OCI-LY3 (cell line): ENCODE measurements at regions not wholly inside any gene's neighbourhood (a gene's known extent, or its start where the extent isn't known, plus 50 kb on each side); places are given as distances from the start of the nearest gene placed in this dataset.

Experiments
- H2AFZ ChIP-seq: fragments of 200-600, 300-600 bp; shearing (Covaris generic); 2 replicates; pipeline ENCODE4 v1.6.0; 2014; ENCODE audit warnings: antibody characterized with exemption, low read depth, low read length
- H3K27ac ChIP-seq: fragments of 200-600, 300-600 bp; sonication (generic); 2 replicates; pipeline ENCODE4 v1.5.1; 2014; ENCODE audit warnings: mild to moderate bottlenecking, low read length, moderate library complexity, mixed read lengths
- H3K27me3 ChIP-seq: fragments of 200-600, 300-600 bp; sonication (generic); 2 replicates; pipeline ENCODE4 v1.6.1; 2014; ENCODE audit warnings: low read depth, low read length, mixed read lengths
- H3K36me3 ChIP-seq: fragments of 200-600, 300-600 bp; sonication (generic); replicated peaks from 2 replicates; pipeline ENCODE3; 2014; ENCODE audit warnings: low read depth, low read length, mixed read lengths
- H3K4me1 ChIP-seq: fragments of 300-600, 200-600 bp; sonication (generic); 2 replicates; pipeline ENCODE4 v1.6.1; 2014; ENCODE audit warnings: low read length, mixed read lengths
- H3K4me2 ChIP-seq: fragments of 200-600, 300-600 bp; sonication (generic); 2 replicates; pipeline ENCODE4 v1.6.1; 2014; ENCODE audit warnings: low read length, mixed read lengths
- H3K4me3 ChIP-seq: fragments of 300-600, 200-600 bp; sonication (generic); 2 replicates; pipeline ENCODE4 v1.5.1; 2014; ENCODE audit warnings: antibody characterized with exemption, mild to moderate bottlenecking, low read length, moderate library complexity
- H3K79me2 ChIP-seq: fragments of 300-600, 200-600 bp; shearing (Covaris generic); 2 replicates; pipeline ENCODE4 v1.6.1; 2014; ENCODE audit warnings: mild to moderate bottlenecking, low read length, mixed read lengths
- H3K9ac ChIP-seq: fragments of 300-600, 200-600 bp; shearing (Covaris generic); 2 replicates; pipeline ENCODE4 v1.6.0; 2014; ENCODE audit warnings: mild to moderate bottlenecking, low read length, moderate library complexity
- H3K9me3 ChIP-seq: fragments of 200-600, 300-600 bp; shearing (Covaris generic); 2 replicates; pipeline ENCODE4 v1.6.1; 2014; ENCODE audit warnings: low read length, mixed read lengths; ENCODE audit not compliant: insufficient read depth
- H4K20me1 ChIP-seq: fragments of 200-600, 300-600 bp; sonication (generic); 2 replicates; pipeline ENCODE4 v1.6.1; 2016; ENCODE audit warnings: low read length, mixed read lengths; ENCODE audit not compliant: insufficient read depth
- CTCF ChIP-seq: fragments of 200-600, 300-600 bp; sonication (generic); IDR thresholded peaks from 2 replicates; pipeline ENCODE4 v1.5.1; 2014; ENCODE audit warnings: antibody characterized with exemption, low read length, low read depth
- EZH2phosphoT487 ChIP-seq: fragments of 200-600 bp; shearing (Covaris generic); IDR thresholded peaks from 2 replicates; pipeline ENCODE4 v1.6.1; 2018; ENCODE audit warnings: antibody characterized with exemption, mixed run types, low read depth

GRCh38 chrX:40395102-40395501 lies 185.7 kb upstream of the ATP6AP2 start:
- no peak overlapping the region for H3K4me3 ChIP-seq

GRCh38 chrX:40394302-40394701 lies 186.5 kb upstream of the ATP6AP2 start:
- no peak overlapping the region for H2AFZ ChIP-seq
- peaks cover 5% of the 10 kb centered on the region; the same call in 1 of the 2 replicates for H3K4me1 ChIP-seq
- TF ChIP-seq CTCF (no peak), EZH2phosphoT487 (no peak)
- H3K36me3 ChIP-seq = no peaks in the 10 kb centered on the region
- H4K20me1 ChIP-seq = no peaks in the 10 kb centered on the region
- H3K27me3 ChIP-seq = no peaks in the 10 kb centered on the region
- H3K27ac ChIP-seq = no peak overlapping the region
- H3K79me2 ChIP-seq = no peaks in the 10 kb centered on the region
- no peak overlapping the region for H3K4me3 ChIP-seq
- no peak overlapping the region for H3K4me2 ChIP-seq
- H3K9ac ChIP-seq = no peak overlapping the region
- no peaks in the 10 kb centered on the region for H3K9me3 ChIP-seq

More at GRCh38 chrX:40395102-40395501, 185.7 kb upstream of the ATP6AP2 start:
- no peaks in the 10 kb centered on the region for H3K27me3 ChIP-seq
- no peaks in the 10 kb centered on the region for H4K20me1 ChIP-seq
- no peak overlapping the region for H2AFZ ChIP-seq
- peaks cover 5% of the 10 kb centered on the region; the same call in 1 of the 2 replicates for H3K4me1 ChIP-seq
- no peak overlapping the region for H3K4me2 ChIP-seq
- H3K27ac ChIP-seq = no peak overlapping the region
- no peaks in the 10 kb centered on the region for H3K36me3 ChIP-seq
- TF ChIP-seq EZH2phosphoT487 = no peak
- TF ChIP-seq CTCF = no peak
- no peak overlapping the region for H3K9ac ChIP-seq
- no peaks in the 10 kb centered on the region for H3K9me3 ChIP-seq
- no peaks in the 10 kb centered on the region for H3K79me2 ChIP-seq

DNA sequence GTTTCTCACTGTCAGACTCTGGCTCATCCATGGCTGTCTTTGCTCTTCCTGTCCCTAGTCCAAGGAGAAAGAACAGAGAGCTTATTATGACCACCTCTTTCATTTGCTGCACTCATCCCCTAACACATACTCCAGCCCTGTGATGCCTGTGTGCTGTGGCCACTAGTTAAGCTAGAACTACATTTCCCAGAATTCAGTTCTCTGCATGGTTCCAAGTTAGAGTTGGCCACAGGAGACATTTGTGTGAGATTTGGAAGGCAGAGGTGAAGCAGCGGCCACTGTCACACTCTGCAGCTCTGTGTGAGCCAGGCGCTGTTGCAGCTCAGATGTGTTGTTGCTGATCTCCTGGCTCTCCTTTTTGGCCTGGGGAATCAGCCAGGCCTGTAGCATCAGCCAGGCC lies 188.2 kb upstream of the ATP6AP2 start:
- H4K20me1 ChIP-seq = no peaks in the 10 kb centered on the region
- H2AFZ ChIP-seq = no peak overlapping the region
- no peak overlapping the region for H3K4me2 ChIP-seq
- H3K4me1 ChIP-seq = peaks cover 5% of the 10 kb centered on the region; the same call in 1 of the 2 replicates
- no peaks in the 10 kb centered on the region for H3K79me2 ChIP-seq
- H3K9ac ChIP-seq = no peak overlapping the region
- no peak overlapping the region for H3K27ac ChIP-seq
- no peak for TF ChIP-seq EZH2phosphoT487
- TF ChIP-seq CTCF = no peak
- H3K9me3 ChIP-seq = no peaks in the 10 kb centered on the region
- H3K27me3 ChIP-seq = no peaks in the 10 kb centered on the region
- H3K4me3 ChIP-seq = no peak overlapping the region
- no peaks in the 10 kb centered on the region for H3K36me3 ChIP-seq

DNA sequence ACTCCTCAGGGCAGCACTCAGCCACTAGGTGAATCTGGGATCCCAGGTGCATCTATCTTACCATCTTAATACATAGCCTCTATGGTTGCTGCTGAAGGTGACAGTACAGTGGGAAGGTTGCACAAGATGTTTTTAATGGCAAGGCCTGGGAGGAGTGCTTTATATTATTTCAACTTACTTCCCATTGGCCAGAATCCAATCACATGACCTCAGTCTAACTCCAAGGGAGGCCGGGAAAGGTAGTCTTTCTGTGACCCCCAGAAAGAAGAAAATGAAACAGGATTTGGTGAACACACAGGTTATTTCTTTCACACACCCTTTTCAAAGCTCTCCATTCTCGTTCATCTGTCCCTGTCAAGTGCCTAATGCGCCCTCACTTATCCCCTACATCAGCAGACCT lies 189.1 kb upstream of the ATP6AP2 start:
- no peaks in the 10 kb centered on the region for H3K9me3 ChIP-seq
- H3K36me3 ChIP-seq = no peaks in the 10 kb centered on the region
- H3K79me2 ChIP-seq = no peaks in the 10 kb centered on the region
- H3K4me2 ChIP-seq = no peak overlapping the region
- H3K9ac ChIP-seq = no peak overlapping the region
- H2AFZ ChIP-seq = no peak overlapping the region
- no peaks in the 10 kb centered on the region for H3K27me3 ChIP-seq
- H3K4me3 ChIP-seq = no peak overlapping the region
- H3K27ac ChIP-seq = no peak overlapping the region
- no peaks in the 10 kb centered on the region for H4K20me1 ChIP-seq
- no peak for TF ChIP-seq CTCF
- TF ChIP-seq EZH2phosphoT487 = no peak
- H3K4me1 ChIP-seq = no peaks in the 10 kb centered on the region
